KOPT-K1 (cell line): ENCODE measurements at regions not wholly inside any gene's neighbourhood (a gene's known extent, or its start where the extent isn't known, plus 50 kb on each side); places are given as distances from the start of the nearest gene placed in this dataset.

ENCODE experiments used
- H3K27ac ChIP-seq: fragments of 200-600 bp; sonication (generic); 2 replicates; pipeline ENCODE4 v1.5.1; 2016; ENCODE audit warnings: antibody characterized with exemption, mild to moderate bottlenecking, low read depth, low read length; ENCODE audit not compliant: poor library complexity, severe bottlenecking
- H3K36me3 ChIP-seq: fragments of 200-600 bp; sonication (generic); 2 replicates; pipeline ENCODE4 v1.5.1; 2017; ENCODE audit warnings: antibody characterized with exemption, mild to moderate bottlenecking, low read length, moderate library complexity; ENCODE audit not compliant: insufficient read depth
- H3K9me3 ChIP-seq: fragments of 200-600 bp; sonication (generic); 2 replicates; pipeline ENCODE4 v1.5.1; 2017; ENCODE audit warnings: antibody characterized with exemption, low read length, mild to moderate bottlenecking; ENCODE audit not compliant: insufficient read depth, poor library complexity, severe bottlenecking

- H3K9me3 ChIP-seq = no peaks in the 10 kb centered on the region
- peaks cover 30% of the 10 kb centered on the region for H3K36me3 ChIP-seq
- H3K27ac ChIP-seq = no peak overlapping the region
Observed at GRCh38 chr22:42217752-42218280, 52.6 kb downstream of the TCF20 start.

GRCh38 chr22:42217019-42217751 is 53.3 kb downstream of the TCF20 start:
- Histone ChIP-seq H3K27ac (no peak overlapping the region), H3K9me3 (no peaks in the 10 kb centered on the region), H3K36me3 (peaks cover 36% of the 10 kb centered on the region)

- H3K36me3 ChIP-seq = peaks cover 55% of the 10 kb centered on the region
- H3K27ac ChIP-seq = no peak overlapping the region
Observed at GRCh38 chr22:42214633-42215415, 55.6 kb downstream of the TCF20 start.

GRCh38 chr22:42208362-42208761 is 62.1 kb downstream of the TCF20 start:
- peaks cover 94% of the 10 kb centered on the region for H3K36me3 ChIP-seq
- H3K9me3 ChIP-seq = no peaks in the 10 kb centered on the region
- H3K27ac ChIP-seq = no peak overlapping the region

More at GRCh38 chr22:42214633-42215415, 55.6 kb downstream of the TCF20 start:
- no peaks in the 10 kb centered on the region for H3K9me3 ChIP-seq

- Histone ChIP-seq H3K36me3 (peaks cover 94% of the 10 kb centered on the region), H3K27ac (no peak overlapping the region), H3K9me3 (no peaks in the 10 kb centered on the region)
Observed at GRCh38 chr22:42207918-42208317, 62.5 kb downstream of the TCF20 start.

- no peak overlapping the region for H3K27ac ChIP-seq
- H3K9me3 ChIP-seq = peaks cover 5% of the 10 kb centered on the region
- H3K36me3 ChIP-seq = peaks cover 76% of the 10 kb centered on the region
Observed at GRCh38 chr22:42203609-42204008, 66.8 kb downstream of the TCF20 start.

- peaks cover 5% of the 10 kb centered on the region for H3K9me3 ChIP-seq
- H3K36me3 ChIP-seq = peaks cover 70% of the 10 kb centered on the region
- no peak overlapping the region for H3K27ac ChIP-seq
Observed at GRCh38 chr22:42202669-42203068, 67.8 kb downstream of the TCF20 start.

- Histone ChIP-seq H3K36me3 (peaks cover 64% of the 10 kb centered on the region), H3K9me3 (peaks cover 5% of the 10 kb centered on the region), H3K27ac (no peak overlapping the region)
Observed at GRCh38 chr22:42202048-42202447, 68.4 kb downstream of the TCF20 start.

GRCh38 chr22:42199025-42199424 is 68.4 kb upstream of the CYP2D6 start:
- H3K36me3 ChIP-seq = peaks cover 39% of the 10 kb centered on the region
- no peak overlapping the region for H3K27ac ChIP-seq
- peaks cover 5% of the 10 kb centered on the region for H3K9me3 ChIP-seq

- peaks cover 5% of the 10 kb centered on the region for H3K9me3 ChIP-seq
- no peak overlapping the region for H3K27ac ChIP-seq
- H3K36me3 ChIP-seq = peaks cover 31% of the 10 kb centered on the region
Observed at GRCh38 chr22:42198226-42198625, 67.6 kb upstream of the CYP2D6 start.

- H3K36me3 ChIP-seq = peaks cover 26% of the 10 kb centered on the region
- peaks cover 5% of the 10 kb centered on the region for H3K9me3 ChIP-seq
- H3K27ac ChIP-seq = no peak overlapping the region
Observed at GRCh38 chr22:42196454-42196853, 65.8 kb upstream of the CYP2D6 start.

GRCh38 chr22:42194953-42195352 is 64.3 kb upstream of the CYP2D6 start:
- no peak overlapping the region for H3K27ac ChIP-seq

GRCh38 chr22:42194104-42194851 is 63.7 kb upstream of the CYP2D6 start:
- H3K27ac ChIP-seq = no peak overlapping the region
- H3K9me3 ChIP-seq = no peaks in the 10 kb centered on the region
- peaks cover 23% of the 10 kb centered on the region for H3K36me3 ChIP-seq

More at GRCh38 chr22:42194953-42195352, 64.3 kb upstream of the CYP2D6 start:
- Histone ChIP-seq H3K9me3 (no peaks in the 10 kb centered on the region), H3K36me3 (peaks cover 16% of the 10 kb centered on the region)

- H3K9me3 ChIP-seq = no peaks in the 10 kb centered on the region
- H3K36me3 ChIP-seq = peaks cover 29% of the 10 kb centered on the region
- H3K27ac ChIP-seq = no peak overlapping the region
Observed at GRCh38 chr22:42192547-42192946, 61.9 kb upstream of the CYP2D6 start.

GRCh38 chr22:42190274-42190673 is 59.7 kb upstream of the CYP2D6 start:
- no peak overlapping the region for H3K27ac ChIP-seq
- H3K9me3 ChIP-seq = no peaks in the 10 kb centered on the region
- H3K36me3 ChIP-seq = peaks cover 49% of the 10 kb centered on the region
